ENCODE measurements at regions not wholly inside any gene's neighbourhood (a gene's known extent, or its start where the extent isn't known, plus 50 kb on each side); places are given as distances from the start of the nearest gene placed in this dataset.

DNA sequence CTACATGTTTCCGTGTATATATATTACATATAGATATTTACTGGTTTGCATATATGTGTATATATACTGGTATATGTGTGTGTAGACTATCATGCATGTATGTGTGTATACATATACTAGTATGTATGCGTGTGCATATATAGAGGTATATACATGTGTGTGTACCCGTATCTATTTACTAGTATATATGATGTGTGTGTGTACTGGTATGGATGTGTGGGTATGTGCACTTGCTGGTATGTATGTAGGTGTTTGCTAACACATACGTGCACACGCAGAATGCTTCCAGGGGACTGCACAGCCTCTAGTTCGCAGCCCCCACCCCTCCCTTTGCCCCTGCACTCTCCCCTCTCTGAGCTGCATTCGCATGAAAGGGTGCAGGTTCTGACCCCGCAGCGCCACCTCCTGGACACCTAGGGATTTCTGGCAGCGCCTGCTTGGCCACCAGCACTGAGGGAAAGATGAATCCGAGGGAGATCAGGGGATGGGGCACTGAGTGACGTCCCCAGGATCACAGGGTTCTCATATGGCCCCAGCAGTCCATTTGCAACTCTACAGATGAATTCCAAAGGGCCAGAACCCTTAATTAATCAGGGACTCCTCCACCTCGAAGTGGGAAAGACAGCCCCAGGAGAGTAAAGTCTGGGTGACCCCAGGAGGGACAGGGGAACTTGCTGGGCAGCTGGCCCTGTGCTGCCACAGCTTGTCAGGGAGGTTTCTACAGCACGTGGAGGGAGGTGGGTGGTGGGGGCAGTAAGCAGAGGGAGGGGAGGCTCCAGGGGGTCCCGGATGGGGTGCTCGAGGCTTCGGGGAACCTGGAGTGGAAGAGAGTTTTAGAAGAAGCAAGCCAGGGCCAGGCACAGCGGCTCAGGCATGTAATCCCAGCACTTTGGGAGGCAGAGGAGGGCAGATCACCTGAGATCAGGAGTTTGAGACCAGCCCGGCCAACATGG is 66.8 kb upstream of the ASAP2 start:
- TF ChIP-seq, protein P1, sequence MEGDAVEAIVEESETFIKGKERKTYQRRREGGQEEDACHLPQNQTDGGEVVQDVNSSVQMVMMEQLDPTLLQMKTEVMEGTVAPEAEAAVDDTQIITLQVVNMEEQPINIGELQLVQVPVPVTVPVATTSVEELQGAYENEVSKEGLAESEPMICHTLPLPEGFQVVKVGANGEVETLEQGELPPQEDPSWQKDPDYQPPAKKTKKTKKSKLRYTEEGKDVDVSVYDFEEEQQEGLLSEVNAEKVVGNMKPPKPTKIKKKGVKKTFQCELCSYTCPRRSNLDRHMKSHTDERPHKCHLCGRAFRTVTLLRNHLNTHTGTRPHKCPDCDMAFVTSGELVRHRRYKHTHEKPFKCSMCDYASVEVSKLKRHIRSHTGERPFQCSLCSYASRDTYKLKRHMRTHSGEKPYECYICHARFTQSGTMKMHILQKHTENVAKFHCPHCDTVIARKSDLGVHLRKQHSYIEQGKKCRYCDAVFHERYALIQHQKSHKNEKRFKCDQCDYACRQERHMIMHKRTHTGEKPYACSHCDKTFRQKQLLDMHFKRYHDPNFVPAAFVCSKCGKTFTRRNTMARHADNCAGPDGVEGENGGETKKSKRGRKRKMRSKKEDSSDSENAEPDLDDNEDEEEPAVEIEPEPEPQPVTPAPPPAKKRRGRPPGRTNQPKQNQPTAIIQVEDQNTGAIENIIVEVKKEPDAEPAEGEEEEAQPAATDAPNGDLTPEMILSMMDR (IDR thresholded peaks at IDR 0.05), result peak; percentile 67 to 86 (median 72)
- TF ChIP-seq POLR2A (IDR thresholded peaks at IDR 0.05; ENCODE audit: low read depth), result no peak

Data from esophagus muscularis mucosa (tissue), 3 donors.